ENCODE measurements at regions not wholly inside any gene's neighbourhood (a gene's known extent, or its start where the extent isn't known, plus 50 kb on each side); places are given as distances from the start of the nearest gene placed in this dataset.

DNA sequence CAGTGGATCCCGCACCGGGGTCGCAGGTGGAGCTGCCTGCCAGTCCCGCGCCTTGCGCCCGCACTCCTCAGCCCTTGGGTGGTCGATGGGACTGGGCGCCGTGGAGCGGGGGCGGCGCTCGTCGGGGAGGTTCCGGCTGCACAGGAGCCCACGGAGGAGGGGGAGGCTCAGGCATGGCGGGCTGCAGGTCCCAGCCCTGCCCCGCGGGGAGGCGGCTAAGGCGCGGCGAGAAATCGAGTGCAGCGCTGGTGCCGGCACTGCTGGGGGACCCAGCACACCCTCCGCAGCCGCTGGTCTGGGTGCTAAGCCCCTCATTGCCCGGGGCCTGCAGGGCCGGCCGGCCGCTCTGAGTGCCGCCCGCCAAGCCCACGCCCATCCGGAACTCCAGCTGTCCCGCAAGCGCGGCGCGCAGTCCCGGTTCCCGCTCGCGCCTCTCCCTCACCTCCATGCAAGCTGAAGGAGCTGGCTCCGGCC lies 120.6 kb upstream of the MEF2C start:
- Histone ChIP-seq H3K36me3 (ENCODE audit: insufficient read depth, low read length) (no peaks in the 10 kb centered on the region), H3K79me2 (ENCODE audit: control insufficient read depth, insufficient read depth, low read length, unreplicated experiment) (no peaks in the 10 kb centered on the region), H3K4me3 (ENCODE audit: low read depth, low read length) (no peak overlapping the region), H3K27me3 (ENCODE audit: insufficient read depth, low read length) (no peaks in the 10 kb centered on the region), H3K27ac (ENCODE audit: low read depth, low read length) (no peak overlapping the region), H2AFZ (ENCODE audit: low read length, unreplicated experiment) (no peak overlapping the region), H3K4me1 (ENCODE audit: control insufficient read depth, insufficient read depth, low read length, unreplicated experiment) (no peaks in the 10 kb centered on the region)

GRCh38 chr5:88999853-89000252 lies 116.9 kb upstream of the MEF2C start:
- no peak overlapping the region for H2AFZ ChIP-seq (ENCODE audit: low read length, unreplicated experiment)
- H3K79me2 ChIP-seq (ENCODE audit: control insufficient read depth, insufficient read depth, low read length, unreplicated experiment) = no peaks in the 10 kb centered on the region
- no peaks in the 10 kb centered on the region for H3K36me3 ChIP-seq (ENCODE audit: insufficient read depth, low read length)
- no peaks in the 10 kb centered on the region for H3K27me3 ChIP-seq (ENCODE audit: insufficient read depth, low read length)
- no peak overlapping the region for H3K27ac ChIP-seq (ENCODE audit: low read depth, low read length)
- H3K4me1 ChIP-seq (ENCODE audit: control insufficient read depth, insufficient read depth, low read length, unreplicated experiment) = no peaks in the 10 kb centered on the region
- H3K4me3 ChIP-seq (ENCODE audit: low read depth, low read length) = no peak overlapping the region

DNA sequence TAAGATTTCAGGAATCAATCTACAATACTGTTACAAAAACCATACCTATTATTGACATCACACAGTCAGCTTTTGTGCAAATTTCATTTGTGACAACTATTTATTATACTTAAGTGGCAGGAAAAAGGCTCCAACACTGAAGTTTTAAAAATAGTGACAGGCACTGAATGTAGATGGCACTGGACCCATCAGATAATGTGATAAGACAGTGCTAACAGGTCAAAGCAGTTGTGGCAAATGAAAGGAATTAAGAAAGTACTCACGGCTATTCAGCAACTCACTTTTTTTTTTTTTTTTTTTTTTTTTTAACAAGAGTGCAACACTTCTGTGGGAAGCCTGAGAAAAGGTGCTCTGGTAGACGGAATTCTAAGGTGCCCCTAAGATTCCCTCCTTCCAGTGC lies 115.0 kb upstream of the MEF2C start:
- Histone ChIP-seq H3K27me3 (ENCODE audit: insufficient read depth, low read length) (no peaks in the 10 kb centered on the region), H3K79me2 (ENCODE audit: control insufficient read depth, insufficient read depth, low read length, unreplicated experiment) (no peaks in the 10 kb centered on the region), H3K4me3 (ENCODE audit: low read depth, low read length) (no peak overlapping the region), H3K4me1 (ENCODE audit: control insufficient read depth, insufficient read depth, low read length, unreplicated experiment) (no peaks in the 10 kb centered on the region), H2AFZ (ENCODE audit: low read length, unreplicated experiment) (no peak overlapping the region), H3K27ac (ENCODE audit: low read depth, low read length) (no peak overlapping the region), H3K36me3 (ENCODE audit: insufficient read depth, low read length) (no peaks in the 10 kb centered on the region)

GRCh38 chr5:88984040-88984439 lies 101.1 kb upstream of the MEF2C start:
- Histone ChIP-seq H3K27me3 (ENCODE audit: insufficient read depth, low read length) (no peaks in the 10 kb centered on the region), H3K4me3 (ENCODE audit: low read depth, low read length) (no peak overlapping the region), H3K36me3 (ENCODE audit: insufficient read depth, low read length) (no peaks in the 10 kb centered on the region), H3K4me1 (ENCODE audit: control insufficient read depth, insufficient read depth, low read length, unreplicated experiment) (no peaks in the 10 kb centered on the region), H2AFZ (ENCODE audit: low read length, unreplicated experiment) (no peak overlapping the region), H3K79me2 (ENCODE audit: control insufficient read depth, insufficient read depth, low read length, unreplicated experiment) (no peaks in the 10 kb centered on the region), H3K27ac (ENCODE audit: low read depth, low read length) (no peak overlapping the region)

GRCh38 chr5:88979726-88980125 lies 96.7 kb upstream of the MEF2C start:
- Histone ChIP-seq H3K4me1 (ENCODE audit: control insufficient read depth, insufficient read depth, low read length, unreplicated experiment) (no peaks in the 10 kb centered on the region), H3K36me3 (ENCODE audit: insufficient read depth, low read length) (no peaks in the 10 kb centered on the region), H3K4me3 (ENCODE audit: low read depth, low read length) (no peak overlapping the region), H2AFZ (ENCODE audit: low read length, unreplicated experiment) (no peak overlapping the region), H3K27ac (ENCODE audit: low read depth, low read length) (no peak overlapping the region), H3K27me3 (ENCODE audit: insufficient read depth, low read length) (no peaks in the 10 kb centered on the region), H3K79me2 (ENCODE audit: control insufficient read depth, insufficient read depth, low read length, unreplicated experiment) (no peaks in the 10 kb centered on the region)

DNA sequence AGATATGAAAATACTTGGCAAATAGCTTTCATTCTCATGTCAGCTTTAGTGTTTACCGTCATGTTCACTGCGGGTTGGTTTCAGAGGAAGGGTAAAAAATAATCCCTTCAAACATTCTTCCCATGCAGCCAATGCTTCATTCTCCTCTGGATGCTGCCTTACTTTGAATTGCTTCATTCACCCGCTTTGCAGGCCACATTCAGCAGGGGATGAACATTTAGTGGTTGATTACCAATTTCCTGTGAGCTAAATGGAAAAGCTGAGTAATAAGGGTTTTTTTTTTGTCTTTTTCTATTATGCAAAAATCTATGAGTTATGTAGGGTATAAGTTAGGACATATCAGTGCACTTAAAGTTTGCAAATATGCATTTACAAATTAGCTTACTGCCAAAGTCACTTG lies 96.3 kb upstream of the MEF2C start:
- Histone ChIP-seq H3K27me3 (ENCODE audit: insufficient read depth, low read length) (no peaks in the 10 kb centered on the region), H3K79me2 (ENCODE audit: control insufficient read depth, insufficient read depth, low read length, unreplicated experiment) (no peaks in the 10 kb centered on the region), H3K36me3 (ENCODE audit: insufficient read depth, low read length) (no peaks in the 10 kb centered on the region), H3K4me1 (ENCODE audit: control insufficient read depth, insufficient read depth, low read length, unreplicated experiment) (no peaks in the 10 kb centered on the region), H2AFZ (ENCODE audit: low read length, unreplicated experiment) (no peak overlapping the region), H3K4me3 (ENCODE audit: low read depth, low read length) (no peak overlapping the region), H3K27ac (ENCODE audit: low read depth, low read length) (no peak overlapping the region)

DNA sequence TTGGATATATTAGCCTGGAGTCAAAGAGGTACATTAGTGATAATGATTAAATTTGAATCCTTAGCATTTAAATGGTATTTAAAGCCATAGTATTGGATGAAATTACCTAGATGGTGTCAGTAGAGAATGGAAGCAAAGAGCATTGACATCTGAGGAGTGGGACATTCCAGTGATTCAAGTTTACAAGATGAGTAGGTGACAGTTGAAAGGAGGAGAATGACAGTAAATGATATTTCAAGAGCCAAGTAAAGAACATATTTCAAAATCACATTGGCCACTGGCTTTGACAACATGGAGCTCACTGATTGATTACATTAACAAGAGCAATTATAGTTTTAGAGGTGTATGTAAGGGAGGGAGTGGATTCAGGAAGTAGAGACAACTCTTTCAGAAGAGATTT lies 93.9 kb upstream of the MEF2C start:
- no peaks in the 10 kb centered on the region for H3K36me3 ChIP-seq (ENCODE audit: insufficient read depth, low read length)
- no peaks in the 10 kb centered on the region for H3K79me2 ChIP-seq (ENCODE audit: control insufficient read depth, insufficient read depth, low read length, unreplicated experiment)
- no peak overlapping the region for H3K27ac ChIP-seq (ENCODE audit: low read depth, low read length)
- H3K4me1 ChIP-seq (ENCODE audit: control insufficient read depth, insufficient read depth, low read length, unreplicated experiment) = no peaks in the 10 kb centered on the region
- no peak overlapping the region for H2AFZ ChIP-seq (ENCODE audit: low read length, unreplicated experiment)
- no peaks in the 10 kb centered on the region for H3K27me3 ChIP-seq (ENCODE audit: insufficient read depth, low read length)
- H3K4me3 ChIP-seq (ENCODE audit: low read depth, low read length) = no peak overlapping the region

- Histone ChIP-seq H3K79me2 (ENCODE audit: control insufficient read depth, insufficient read depth, low read length, unreplicated experiment) (no peaks in the 10 kb centered on the region), H3K4me1 (ENCODE audit: control insufficient read depth, insufficient read depth, low read length, unreplicated experiment) (no peaks in the 10 kb centered on the region), H2AFZ (ENCODE audit: low read length, unreplicated experiment) (no peak overlapping the region), H3K27me3 (ENCODE audit: insufficient read depth, low read length) (peaks cover 17% of the 10 kb centered on the region; the same call in 1 of the 2 replicates), H3K36me3 (ENCODE audit: insufficient read depth, low read length) (no peaks in the 10 kb centered on the region), H3K27ac (ENCODE audit: low read depth, low read length) (no peak overlapping the region), H3K4me3 (ENCODE audit: low read depth, low read length) (no peak overlapping the region)
These were observed 84.9 kb upstream of the MEF2C start for GRCh38 chr5:88967633-88968585.

- Histone ChIP-seq H3K27ac (ENCODE audit: low read depth, low read length) (no peak overlapping the region), H3K36me3 (ENCODE audit: insufficient read depth, low read length) (no peaks in the 10 kb centered on the region), H3K4me3 (ENCODE audit: low read depth, low read length) (no peak overlapping the region), H3K4me1 (ENCODE audit: control insufficient read depth, insufficient read depth, low read length, unreplicated experiment) (no peaks in the 10 kb centered on the region), H3K27me3 (ENCODE audit: insufficient read depth, low read length) (peaks cover 17% of the 10 kb centered on the region; the same call in 1 of the 2 replicates), H3K79me2 (ENCODE audit: control insufficient read depth, insufficient read depth, low read length, unreplicated experiment) (no peaks in the 10 kb centered on the region), H2AFZ (ENCODE audit: low read length, unreplicated experiment) (no peak overlapping the region)
These were observed 81.8 kb upstream of the MEF2C start for GRCh38 chr5:88964831-88965230.

- H3K79me2 ChIP-seq (ENCODE audit: control insufficient read depth, insufficient read depth, low read length, unreplicated experiment) = no peaks in the 10 kb centered on the region
- H3K4me1 ChIP-seq (ENCODE audit: control insufficient read depth, insufficient read depth, low read length, unreplicated experiment) = no peaks in the 10 kb centered on the region
- no peak overlapping the region for H3K4me3 ChIP-seq (ENCODE audit: low read depth, low read length)
- H3K27ac ChIP-seq (ENCODE audit: low read depth, low read length) = no peak overlapping the region
- no peaks in the 10 kb centered on the region for H3K36me3 ChIP-seq (ENCODE audit: insufficient read depth, low read length)
- H3K27me3 ChIP-seq (ENCODE audit: insufficient read depth, low read length) = no peaks in the 10 kb centered on the region
- no peak overlapping the region for H2AFZ ChIP-seq (ENCODE audit: low read length, unreplicated experiment)
These were observed 74.0 kb upstream of the MEF2C start for GRCh38 chr5:88957013-88957412.

DNA sequence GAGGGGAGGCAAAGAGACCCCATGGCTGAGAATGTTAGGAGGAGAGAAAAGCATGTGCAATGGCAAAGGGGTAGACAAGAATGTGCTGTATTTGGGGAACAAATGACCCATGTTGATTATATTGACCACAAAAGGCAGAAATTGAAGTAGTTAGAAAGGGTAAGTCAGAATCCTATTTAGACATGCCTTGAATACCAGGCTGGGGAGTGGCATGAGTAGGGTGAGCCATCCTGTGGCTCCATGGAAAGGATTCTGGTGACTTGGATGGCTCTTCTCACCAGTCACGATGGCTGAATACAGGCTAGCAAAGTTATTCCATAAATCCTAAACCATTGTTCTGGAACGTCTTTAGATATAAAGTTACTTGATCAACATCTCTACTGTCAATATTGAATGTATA lies 73.4 kb upstream of the MEF2C start:
- no peaks in the 10 kb centered on the region for H3K4me1 ChIP-seq (ENCODE audit: control insufficient read depth, insufficient read depth, low read length, unreplicated experiment)
- H2AFZ ChIP-seq (ENCODE audit: low read length, unreplicated experiment) = no peak overlapping the region
- H3K79me2 ChIP-seq (ENCODE audit: control insufficient read depth, insufficient read depth, low read length, unreplicated experiment) = no peaks in the 10 kb centered on the region
- no peak overlapping the region for H3K27ac ChIP-seq (ENCODE audit: low read depth, low read length)
- no peaks in the 10 kb centered on the region for H3K27me3 ChIP-seq (ENCODE audit: insufficient read depth, low read length)
- H3K4me3 ChIP-seq (ENCODE audit: low read depth, low read length) = no peak overlapping the region
- H3K36me3 ChIP-seq (ENCODE audit: insufficient read depth, low read length) = no peaks in the 10 kb centered on the region
